ENCODE measurements at regions not wholly inside any gene's neighbourhood (a gene's known extent, or its start where the extent isn't known, plus 50 kb on each side); places are given as distances from the start of the nearest gene placed in this dataset.

- DNase-seq: no peak
Measured at GRCh38 chr6:145370559-145370958, 364.8 kb downstream of the EPM2A start.

GRCh38 chr6:145372671-145373151 lies 362.6 kb downstream of the EPM2A start:
- DNase-seq: no peak

GRCh38 chr6:145373826-145374225 lies 361.5 kb downstream of the EPM2A start:
- DNase-seq: no peak

GRCh38 chr6:145374570-145374969 lies 360.8 kb downstream of the EPM2A start:
- no peak for DNase-seq

GRCh38 chr6:145375502-145375901 lies 359.8 kb downstream of the EPM2A start:
- no peak for DNase-seq

- no peak for DNase-seq
Measured at GRCh38 chr6:145380186-145380585, 355.1 kb downstream of the EPM2A start.

GRCh38 chr6:145381941-145382340 lies 353.4 kb downstream of the EPM2A start:
- no peak for DNase-seq

- no peak for DNase-seq
Measured at GRCh38 chr6:145383428-145383827, 351.9 kb downstream of the EPM2A start.

- no peak for DNase-seq
Measured at GRCh38 chr6:145384503-145384902, 350.8 kb downstream of the EPM2A start.

- DNase-seq: no peak
Measured at GRCh38 chr6:145396499-145396898, 338.8 kb downstream of the EPM2A start.

GRCh38 chr6:145400508-145400907 lies 334.8 kb downstream of the EPM2A start:
- no peak for DNase-seq

GRCh38 chr6:145405006-145405551 lies 330.2 kb downstream of the EPM2A start:
- no peak for DNase-seq

- DNase-seq: no peak
Measured at GRCh38 chr6:145406783-145407182, 328.5 kb downstream of the EPM2A start.

- DNase-seq: no peak
Measured at GRCh38 chr6:145415616-145416015, 319.7 kb downstream of the EPM2A start.

GRCh38 chr6:145420599-145420998 lies 314.7 kb downstream of the EPM2A start:
- DNase-seq: no peak

GRCh38 chr6:145423936-145424335 lies 311.4 kb downstream of the EPM2A start:
- DNase-seq: no peak

GRCh38 chr6:145427232-145427631 lies 308.1 kb downstream of the EPM2A start:
- no peak for DNase-seq

GRCh38 chr6:145428706-145429105 lies 306.6 kb downstream of the EPM2A start:
- DNase-seq: no peak

- no peak for DNase-seq
Measured at GRCh38 chr6:145442110-145442509, 293.2 kb downstream of the EPM2A start.

GRCh38 chr6:145445674-145446073 lies 289.6 kb downstream of the EPM2A start:
- DNase-seq: no peak

GRCh38 chr6:145451029-145451428 lies 284.3 kb downstream of the EPM2A start:
- no peak for DNase-seq

- no peak for DNase-seq
Measured at GRCh38 chr6:145453376-145453775, 281.9 kb downstream of the EPM2A start.

- DNase-seq: no peak
Measured at GRCh38 chr6:145454006-145454405, 281.3 kb downstream of the EPM2A start.

GRCh38 chr6:145457556-145457955 lies 277.8 kb downstream of the EPM2A start:
- no peak for DNase-seq

GRCh38 chr6:145468534-145468933 lies 266.8 kb downstream of the EPM2A start:
- no peak for DNase-seq

GRCh38 chr6:145469021-145469420 lies 266.3 kb downstream of the EPM2A start:
- DNase-seq: no peak
